GM18907 (cell line): ENCODE measurements at regions not wholly inside any gene's neighbourhood (a gene's known extent, or its start where the extent isn't known, plus 50 kb on each side); places are given as distances from the start of the nearest gene placed in this dataset.
A peak's percentile ranks its signal among the peaks of the same experiment; 100 is the strongest.
"Not testable (repeated sequence)": the region's sequence is repeated elsewhere in the genome, so short reads cannot be mapped to it uniquely, and the experiment has no call there.

ENCODE experiments used
- ATAC-seq: cut with Tn5 transposase; IDR thresholded peaks from one replicate; pipeline ENCODE4 v1.9.1; 2021; ENCODE audit warnings: mild to moderate bottlenecking, moderate library complexity; ENCODE audit not compliant: unreplicated experiment

DNA sequence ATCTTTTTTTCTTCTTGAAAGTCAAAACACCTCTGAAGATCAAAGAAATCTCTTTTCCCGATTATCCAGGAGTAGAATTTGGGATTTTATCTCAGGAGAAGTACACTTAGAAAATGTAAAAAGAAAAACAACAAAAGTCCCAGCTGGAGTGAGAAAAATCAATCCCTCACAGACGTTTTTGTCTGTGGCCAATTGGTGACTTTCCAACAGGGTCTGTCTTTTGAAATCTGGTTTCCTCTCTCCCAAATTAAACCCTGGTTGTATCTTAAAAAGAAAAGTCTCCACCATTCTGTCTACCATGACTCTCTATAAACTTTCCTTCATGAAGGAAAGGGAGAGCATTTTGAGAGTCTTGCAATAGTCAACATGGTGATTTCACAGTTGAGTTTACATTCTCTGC lies 88.1 kb downstream of the DACT1 start:
- no peak for ATAC-seq

GRCh38 chr14:58730792-58731464 lies 93.2 kb downstream of the DACT1 start:
- ATAC-seq: no peak

DNA sequence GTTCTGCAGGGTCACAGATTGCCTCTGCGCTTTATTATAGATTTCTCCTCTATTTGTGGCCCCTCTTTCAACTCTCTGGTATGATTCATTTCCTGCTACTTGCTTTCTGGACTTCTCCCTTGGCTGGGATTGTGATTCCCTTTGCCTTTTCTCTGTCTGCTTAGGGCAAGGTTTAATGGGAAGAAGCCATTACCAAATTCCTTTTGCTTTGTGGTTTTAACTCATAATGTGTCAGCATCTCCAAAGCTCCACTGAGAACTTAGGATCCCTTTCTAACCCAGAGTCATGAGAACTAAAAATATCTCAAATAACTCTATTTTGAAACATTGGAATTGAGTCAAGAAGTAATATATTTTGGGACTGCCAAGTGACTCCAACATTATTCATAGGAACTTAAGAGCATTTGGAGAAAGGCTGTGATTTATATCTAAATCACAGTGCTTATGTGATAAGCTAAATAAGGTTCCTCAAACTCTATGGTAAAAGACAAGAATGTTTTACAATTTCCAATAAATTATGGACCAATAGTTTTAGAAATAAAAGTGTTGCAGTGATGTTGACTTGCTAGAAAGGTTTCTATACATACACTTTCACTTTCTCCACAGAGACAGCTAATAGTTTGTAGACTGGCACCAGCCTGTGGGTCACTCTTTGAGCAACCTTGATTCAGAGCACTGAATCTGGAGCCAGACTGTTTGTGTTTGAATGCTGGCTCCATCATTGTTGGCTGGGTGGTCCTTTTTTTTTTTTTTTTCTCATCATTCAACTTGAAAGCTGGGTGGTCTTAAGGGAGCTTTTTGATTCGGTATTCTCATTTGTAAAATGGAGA lies 93.9 kb downstream of the DACT1 start:
- ATAC-seq: no peak

DNA sequence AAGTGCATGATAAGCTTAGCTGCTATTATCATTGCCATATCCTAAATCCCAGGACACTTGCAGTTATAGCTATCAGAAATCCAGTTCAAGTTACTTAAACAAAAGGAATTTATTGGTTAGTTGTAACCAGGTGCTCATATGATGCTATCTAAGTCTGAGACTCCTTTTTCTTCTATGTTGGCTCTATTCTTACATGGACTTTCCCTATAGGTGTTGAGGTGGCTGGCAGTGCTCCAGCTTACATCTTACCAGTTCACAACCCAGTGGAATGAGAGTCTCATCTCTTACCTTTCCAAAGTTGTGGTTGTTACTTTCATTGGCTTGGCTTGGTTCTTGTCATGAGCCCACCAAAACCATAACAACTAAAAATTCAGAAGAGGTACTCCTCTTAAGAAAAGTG lies 94.6 kb downstream of the DACT1 start:
- ATAC-seq: no peak

DNA sequence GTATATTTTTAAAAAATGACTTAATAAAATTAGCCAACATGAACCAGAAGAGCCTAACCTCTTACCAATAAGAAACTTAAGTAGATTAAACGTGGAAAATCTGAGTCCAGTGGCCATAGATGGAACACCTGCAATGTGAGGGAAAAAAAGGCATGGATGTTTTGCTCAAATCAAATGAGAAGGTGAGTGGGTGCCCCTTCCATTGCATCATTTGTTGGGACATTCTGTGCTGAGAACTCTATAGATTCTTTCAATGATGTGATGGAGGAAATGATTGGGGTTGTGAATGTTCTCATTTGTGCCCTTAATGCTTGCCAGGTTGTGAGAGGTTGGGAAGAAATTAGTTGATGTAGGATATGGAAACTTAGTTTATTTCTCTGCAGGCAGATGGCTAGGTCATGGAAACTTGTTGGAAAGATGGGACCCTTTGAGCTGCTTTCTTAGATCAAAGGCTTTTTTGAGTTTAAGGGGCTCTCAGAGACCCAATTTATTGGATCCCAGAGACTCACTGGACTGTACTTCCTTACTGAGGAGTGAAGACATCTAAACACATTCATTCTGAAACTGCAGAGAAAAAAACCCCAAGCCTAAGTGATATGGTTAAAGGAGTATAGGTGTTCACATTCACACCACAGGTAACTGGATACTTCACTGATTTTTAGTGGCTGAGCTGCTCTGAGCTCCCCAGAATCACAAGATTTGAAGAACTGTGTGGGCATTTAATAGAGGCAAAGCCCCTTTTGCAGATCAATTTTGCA lies 95.9 kb downstream of the DACT1 start:
- peak; percentile 85 for ATAC-seq

DNA sequence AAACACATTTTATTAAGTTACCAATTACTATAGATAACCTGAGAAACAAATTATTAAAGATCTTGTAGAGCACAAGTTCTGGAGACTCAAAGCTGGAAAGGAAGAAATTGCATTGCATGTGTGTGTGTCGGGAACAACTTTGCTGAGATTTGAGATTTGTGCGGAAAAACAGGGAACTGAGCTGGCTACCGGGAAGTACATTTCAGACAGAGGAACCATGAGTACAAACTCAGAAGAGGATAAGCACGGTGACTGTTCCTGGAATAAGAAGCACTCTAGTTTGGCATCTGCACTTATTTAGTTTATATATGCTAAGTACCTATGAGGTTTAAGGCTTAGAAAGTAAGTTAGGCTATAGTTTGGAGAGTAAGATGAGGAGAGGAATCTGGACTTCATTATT lies 97.8 kb downstream of the DACT1 start:
- ATAC-seq: no peak

GRCh38 chr14:58736606-58737005 lies 98.8 kb downstream of the DACT1 start:
- ATAC-seq: no peak

DNA sequence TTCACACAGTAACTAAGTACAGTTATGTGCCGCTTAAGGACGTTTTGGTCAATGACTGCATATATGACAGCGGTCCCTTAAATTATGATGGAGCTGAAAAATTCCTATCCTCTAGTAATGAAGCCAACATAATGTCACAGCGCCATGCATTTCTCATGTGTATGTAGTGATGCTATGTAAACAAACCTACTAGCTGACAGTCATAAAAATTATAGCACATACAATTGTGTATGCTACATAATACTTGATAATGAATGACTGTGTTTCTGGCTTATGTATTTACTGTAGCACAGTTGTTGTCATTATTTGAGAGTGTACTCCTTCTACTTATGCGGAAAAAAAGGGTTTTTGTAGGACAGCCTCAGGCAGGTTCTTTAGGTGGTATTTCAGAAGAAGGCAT lies 99.7 kb downstream of the DACT1 start:
- ATAC-seq: no peak

DNA sequence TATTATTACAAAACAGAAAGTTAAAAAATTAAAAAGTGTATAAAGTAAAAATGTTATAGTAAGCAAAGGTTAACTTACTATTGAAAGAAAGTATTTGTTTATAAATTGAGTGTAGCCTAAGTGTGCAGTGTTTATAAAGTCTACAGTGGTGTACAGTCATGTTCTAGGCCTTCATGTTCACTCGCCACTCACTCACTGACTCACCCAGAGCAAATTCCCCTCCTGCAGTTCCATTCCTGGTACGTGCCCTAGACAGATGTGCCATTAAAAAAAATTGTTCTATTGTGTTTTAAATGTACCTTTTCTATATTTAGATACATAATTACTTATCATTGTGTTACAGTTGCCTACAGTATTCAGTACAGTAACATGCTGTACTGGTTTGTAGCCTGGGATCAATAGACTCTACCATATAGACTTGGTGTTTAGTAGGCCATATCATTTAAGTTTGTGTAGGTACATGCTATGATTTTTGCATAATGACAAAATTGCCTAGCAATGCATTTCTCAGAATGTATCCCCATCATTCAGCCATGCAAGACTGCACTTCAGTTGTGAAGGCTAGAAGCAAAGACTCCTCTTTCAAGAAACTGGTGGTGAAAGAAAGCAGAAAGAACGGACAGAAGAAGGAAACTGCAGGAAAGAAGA lies 100.6 kb downstream of the DACT1 start:
- ATAC-seq: no peak

DNA sequence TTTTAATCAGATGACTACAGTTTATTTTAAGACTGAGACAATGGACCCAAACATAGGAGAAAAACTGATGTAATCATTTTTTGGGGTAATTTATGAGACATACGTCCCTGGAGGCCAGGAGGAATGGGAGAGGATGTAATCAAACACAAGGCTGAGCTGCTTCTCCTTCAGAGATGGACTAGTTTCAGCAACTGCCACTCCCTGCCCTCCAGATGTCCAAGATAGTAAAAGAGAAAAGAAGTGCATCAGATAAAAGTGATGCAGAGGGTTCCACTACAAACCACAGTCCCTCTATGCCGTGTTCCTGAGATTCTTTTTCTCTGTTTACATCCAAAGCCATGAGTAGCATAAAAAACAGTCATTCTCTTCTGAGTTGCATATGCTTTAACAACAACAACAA lies 101.1 kb downstream of the DACT1 start:
- ATAC-seq: no peak

GRCh38 chr14:58739674-58740073 lies 101.9 kb downstream of the DACT1 start:
- ATAC-seq: no peak

GRCh38 chr14:58740379-58740935 lies 102.7 kb downstream of the DACT1 start:
- no peak for ATAC-seq

- no peak for ATAC-seq
Measured at GRCh38 chr14:58744801-58745394, 107.1 kb downstream of the DACT1 start.

DNA sequence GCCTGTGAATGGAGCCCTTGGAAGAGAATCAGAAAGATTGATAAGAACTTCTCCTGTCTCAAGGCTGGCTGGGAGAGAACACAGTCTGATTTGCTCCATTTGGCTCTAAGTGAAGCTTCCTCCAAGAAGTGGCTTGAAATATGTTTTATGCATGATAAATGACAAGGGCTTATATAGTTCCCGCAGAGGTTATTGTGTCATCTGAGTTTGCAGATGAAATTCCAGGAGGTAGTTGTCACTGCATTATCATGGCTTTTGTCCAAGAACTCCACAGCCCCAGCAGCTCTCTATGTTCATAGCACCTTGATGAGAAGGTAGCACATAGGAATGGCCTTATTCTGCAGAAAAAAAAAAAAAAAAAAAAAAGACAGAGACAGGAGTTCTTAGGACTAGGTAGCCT lies 108.5 kb downstream of the DACT1 start:
- ATAC-seq: no peak

- no peak for ATAC-seq
Measured at GRCh38 chr14:58746701-58747100, 108.9 kb downstream of the DACT1 start.

GRCh38 chr14:58747181-58747580 lies 109.4 kb downstream of the DACT1 start:
- ATAC-seq: no peak

DNA sequence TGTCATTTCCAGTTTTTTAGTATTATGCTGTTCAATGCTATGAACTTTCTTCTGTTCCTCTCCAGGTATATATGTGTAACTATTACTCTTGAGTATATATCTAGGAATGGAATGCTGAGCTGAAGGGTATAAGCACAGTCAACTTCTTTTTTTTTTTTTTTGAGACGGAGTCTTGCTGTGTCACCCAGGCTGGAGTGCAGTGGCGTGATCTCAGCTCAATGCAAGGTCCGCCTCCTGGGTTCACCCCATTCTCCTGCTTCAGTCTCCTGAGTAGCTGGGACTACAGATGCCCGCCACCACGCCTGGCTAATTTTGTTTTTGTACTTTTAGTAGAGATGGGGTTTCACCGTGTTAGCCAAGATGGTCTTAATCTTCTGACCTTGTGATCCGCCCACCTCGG lies 110.5 kb downstream of the DACT1 start:
- ATAC-seq: not testable (repeated sequence)

DNA sequence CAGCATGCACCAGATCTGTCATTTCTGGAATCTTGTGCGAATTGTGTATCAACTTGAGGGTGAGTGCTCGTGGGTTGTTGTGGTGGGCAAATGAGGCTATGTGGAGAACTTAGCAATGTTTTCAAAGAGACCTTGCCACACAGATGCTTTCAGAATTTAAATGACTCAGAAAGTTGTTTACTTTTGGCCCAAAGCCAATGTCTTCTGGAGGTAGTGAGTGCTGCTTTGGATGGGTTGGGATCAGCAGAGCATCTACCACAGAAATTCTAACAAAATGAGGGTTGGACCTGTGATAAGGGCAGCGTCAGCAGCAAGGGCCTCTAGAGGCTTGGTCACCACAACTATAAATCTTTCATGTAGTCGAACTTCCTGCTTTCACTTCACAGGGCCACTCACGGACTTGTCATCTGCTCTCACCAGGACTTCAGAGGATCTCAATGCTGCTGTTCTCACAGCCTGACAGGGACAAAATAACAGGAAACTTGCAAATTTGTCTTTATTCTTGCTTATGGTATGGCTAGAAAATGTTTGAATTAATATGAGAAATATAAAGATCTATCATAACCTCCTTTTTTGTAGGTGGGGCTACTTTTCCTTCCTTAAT lies 111.4 kb downstream of the DACT1 start:
- peak; percentile 91 for ATAC-seq

- ATAC-seq: no peak
Measured at GRCh38 chr14:58750321-58751269, 112.8 kb downstream of the DACT1 start.
